DND-41 (cell line): ENCODE measurements at regions not wholly inside any gene's neighbourhood (a gene's known extent, or its start where the extent isn't known, plus 50 kb on each side); places are given as distances from the start of the nearest gene placed in this dataset.

Experiments
- CTCF ChIP-seq: IDR thresholded peaks from 2 replicates; pipeline ENCODE4 v1.5.1; 2012; ENCODE audit warnings: borderline replicate concordance, low read length, moderate library complexity, mild to moderate bottlenecking; ENCODE audit not compliant: poor library complexity, severe bottlenecking; ENCODE audit errors: extremely low read depth
- EZH2 ChIP-seq: IDR thresholded peaks from 3 replicates; pipeline ENCODE4 v1.6.1; 2012; ENCODE audit warnings: borderline replicate concordance, low read depth, mild to moderate bottlenecking, moderate library complexity, low read length, inconsistent platforms; ENCODE audit not compliant: severe bottlenecking

GRCh38 chr9:104209387-104209786 is 115.3 kb downstream of the SMC2 start:
- no peak for TF ChIP-seq CTCF
- no peak for TF ChIP-seq EZH2
